ENCODE measurements at regions not wholly inside any gene's neighbourhood (a gene's known extent, or its start where the extent isn't known, plus 50 kb on each side); places are given as distances from the start of the nearest gene placed in this dataset.

- FAIRE-seq = no peak
- intact Hi-C loops (cut with micrococcal nuclease) = no loop called here
- TF ChIP-seq ZBTB40 (IDR thresholded peaks at IDR 0.05) (peak; percentile 35; the same call in 1 of the 2 replicates), ZBTB40 (CRISPR knock-in tag; IDR thresholded peaks at IDR 0.05) (no peak), RBM14 (IDR thresholded peaks at IDR 0.05; ENCODE audit: borderline replicate concordance, insufficient read depth, low read depth, low read length) (no peak), ZFX (CRISPR knock-in tag; IDR thresholded peaks at IDR 0.05) (no peak), ZBTB34 (CRISPR knock-in tag; IDR thresholded peaks at IDR 0.05) (no peak), ELF2 (CRISPR knock-in tag; IDR thresholded peaks at IDR 0.05) (no peak), BCLAF1 (IDR thresholded peaks at IDR 0.05; ENCODE audit: borderline replicate concordance in 1 of 2, control insufficient read depth in 1 of 2, low read depth in 2 of 2, low read length in 1 of 2) (no peak), NUFIP1 (IDR thresholded peaks at IDR 0.05; ENCODE audit: partially characterized antibody) (no peak)
Observed at GRCh38 chr18:55738483-55739114, 150.6 kb upstream of the TCF4 start.

More at GRCh38 chr18:55738483-55739114, 150.6 kb upstream of the TCF4 start:
- in situ Hi-C loops (cut with MboI) = no loop called here
- H3K9me1 ChIP-seq (ENCODE audit: control insufficient read depth, insufficient read depth, low read length) = no peaks in the 10 kb centered on the region
- peak; percentile 75 for ATAC-seq
- BruUV-seq (replicated peaks) = no TSS peak
- H3K9ac ChIP-seq (ENCODE audit: insufficient read depth in 1 of 2, low read depth in 2 of 2, low read length in 2 of 2) = no peak overlapping the region
- no peaks in the 10 kb centered on the region for H3K27me3 ChIP-seq (ENCODE audit: control insufficient read depth in 2 of 2, insufficient read depth in 2 of 2, low read length in 2 of 2)
- ChIA-PET POLR2A (no interaction called here), CTCF (ENCODE audit: low intra/inter-chr PET ratio) (no interaction called here)
- H3K9me3 ChIP-seq (replicated peaks; ENCODE audit: control insufficient read depth, insufficient read depth, low read depth, low read length) = no peaks in the 10 kb centered on the region
- no peaks in the 10 kb centered on the region for H3K36me3 ChIP-seq (ENCODE audit: control insufficient read depth, insufficient read depth, low read length)
- peak overlapping the region; percentile 4; the same call in 1 of the 2 replicates for H3K4me2 ChIP-seq (ENCODE audit: insufficient read depth, low read length)
- no peaks in the 10 kb centered on the region for H4K20me1 ChIP-seq (replicated peaks; ENCODE audit: control insufficient read depth, insufficient read depth, low read length)
- no peak overlapping the region for H3K27ac ChIP-seq (ENCODE audit: extremely low read depth, low read depth, low read length)
- H2AFZ ChIP-seq (ENCODE audit: low read depth, low read length) = no peak overlapping the region
- no peaks in the 10 kb centered on the region for H3K79me2 ChIP-seq (ENCODE audit: control insufficient read depth, insufficient read depth, low read length)
- 17% methylated on average over 3 of the region's 3 CpGs for WGBS (ENCODE audit: insufficient coverage, low coverage, missing lambda C conversion rate)
- H3K4me1 ChIP-seq (replicated peaks in 1 of 2; ENCODE audit: control insufficient read depth in 2 of 2, insufficient read depth in 2 of 2, low read length in 2 of 2) = peaks cover 0 to 23% of the 10 kb centered on the region in 2 experiments; a peak in 2 of 5 replicates
- H3K4me3 ChIP-seq = no peak overlapping the region
- DNase-seq (ENCODE audit: extremely low read depth in 1 of 4, low spot score in 3 of 4) = peak in 1 of 4 experiments; percentile 44
